CD14-positive monocyte (primary cell): ENCODE measurements at regions not wholly inside any gene's neighbourhood (a gene's known extent, or its start where the extent isn't known, plus 50 kb on each side); places are given as distances from the start of the nearest gene placed in this dataset.

Experiments used
- DNase-seq, 3 donors: peaks; one replicate each; pipeline ENCODE4 v3.0.0-alpha.2; 2011 to 2022
- H2AFZ ChIP-seq: 2 replicates; pipeline ENCODE4 v1.6.0; 2012; ENCODE audit warnings: mild to moderate bottlenecking, low read depth, low read length, inconsistent platforms; ENCODE audit not compliant: insufficient read depth, poor library complexity, severe bottlenecking
- H3K27ac ChIP-seq, 2 donors: 1 replicate in 1 of 2; 2 replicates in 1 of 2; pipeline ENCODE4 v1.5.1; 2012 to 2013; ENCODE audit warnings: low read length in 2 of 2, control low read depth in 1 of 2, inconsistent platforms in 1 of 2, low read depth in 1 of 2, mild to moderate bottlenecking in 1 of 2
- H3K27me3 ChIP-seq, 2 donors: one replicate each; pipeline versions ENCODE4 v1.6.0 to v1.6.1; 2011 to 2013; ENCODE audit warnings: low read length in 2 of 2; ENCODE audit not compliant: control insufficient read depth in 2 of 2, insufficient read depth in 2 of 2
- H3K36me3 ChIP-seq, 2 donors: replicated peaks in 1 of 2; 1 replicate in 1 of 2; 2 replicates in 1 of 2; pipeline versions ENCODE4 v1.5.1 to v1.6.1; 2012 to 2013; ENCODE audit warnings: low read length in 2 of 2, control low read depth in 1 of 2, inconsistent platforms in 1 of 2, mild to moderate bottlenecking in 1 of 2; ENCODE audit not compliant: insufficient read depth in 2 of 2, control insufficient read depth in 1 of 2
- H3K4me1 ChIP-seq, 2 donors: 1 replicate in 1 of 2; 2 replicates in 1 of 2; pipeline versions ENCODE4 v1.5.1 to v1.6.1; 2012 to 2013; ENCODE audit warnings: low read length in 2 of 2, control low read depth in 1 of 2, inconsistent platforms in 1 of 2, mild to moderate bottlenecking in 1 of 2, moderate library complexity in 1 of 2; ENCODE audit not compliant: insufficient read depth in 2 of 2, control insufficient read depth in 1 of 2
- H3K4me2 ChIP-seq: replicated peaks from 2 replicates; pipeline ENCODE3; 2012; ENCODE audit warnings: low read length, moderate library complexity, mild to moderate bottlenecking; ENCODE audit not compliant: poor library complexity, severe bottlenecking; ENCODE audit errors: extremely low read depth
- H3K4me3 ChIP-seq, 3 experiments: fragments of 200-600 bp in 1 of 3; sonication (generic) in 1 of 3; replicated peaks in 1 of 3; 1 replicate in 2 of 3; 2 replicates in 1 of 3; pipeline ENCODE4 v1.5.1; 2011 to 2013; ENCODE audit warnings: low read length in 3 of 3, mild to moderate bottlenecking in 3 of 3, control low read depth in 2 of 3, low read depth in 2 of 3, inconsistent platforms in 1 of 3, moderate library complexity in 1 of 3
- H3K79me2 ChIP-seq: 2 replicates; pipeline ENCODE4 v1.6.0; 2012; ENCODE audit warnings: mild to moderate bottlenecking, control low read depth, inconsistent platforms, low read length, moderate library complexity; ENCODE audit not compliant: insufficient read depth
- H3K9ac ChIP-seq: 2 replicates; pipeline ENCODE4 v1.6.0; 2017; ENCODE audit warnings: low read length, mild to moderate bottlenecking; ENCODE audit not compliant: insufficient read depth, poor library complexity, severe bottlenecking
- H3K9me3 ChIP-seq, 2 donors: replicated peaks in 1 of 2; 1 replicate in 1 of 2; 2 replicates in 1 of 2; pipeline versions ENCODE4 v1.5.1 to v1.6.1; 2012 to 2013; ENCODE audit warnings: low read length in 2 of 2, control low read depth in 1 of 2; ENCODE audit not compliant: control insufficient read depth in 1 of 2, insufficient read depth in 1 of 2
- H4K20me1 ChIP-seq: 2 replicates; pipeline ENCODE4 v1.6.0; 2012; ENCODE audit warnings: mild to moderate bottlenecking, low read length, control low read depth, moderate library complexity; ENCODE audit not compliant: insufficient read depth
- H3K27ac Mint-ChIP-seq, 7 donors: one replicate each; pipeline ENCODE4 v1.8.0; 2020; ENCODE audit warnings: mild to moderate bottlenecking in 7 of 7, mixed read lengths in 7 of 7, moderate library complexity in 6 of 7, inconsistent platforms in 2 of 7
- H3K27me3 Mint-ChIP-seq, 3 donors: one replicate each; pipeline ENCODE4 v1.8.0; 2021 to 2022; ENCODE audit warnings: low read depth in 3 of 3, mild to moderate bottlenecking in 3 of 3, mixed read lengths in 3 of 3, moderate library complexity in 3 of 3, inconsistent platforms in 1 of 3
- H3K36me3 Mint-ChIP-seq, 2 donors: one replicate each; pipeline ENCODE4 v1.8.0; 2020; ENCODE audit warnings: mixed read lengths in 2 of 2, inconsistent platforms in 1 of 2, mild to moderate bottlenecking in 1 of 2
- H3K4me1 Mint-ChIP-seq: one replicate; pipeline ENCODE4 v1.8.0; 2020; ENCODE audit warnings: mild to moderate bottlenecking, mixed read lengths
- H3K4me3 Mint-ChIP-seq, 2 donors: one replicate each; pipeline ENCODE4 v1.8.0; 2020; ENCODE audit warnings: mild to moderate bottlenecking in 2 of 2, mixed read lengths in 2 of 2, moderate library complexity in 1 of 2
- H3K9me3 Mint-ChIP-seq, 7 donors: one replicate each; pipeline ENCODE4 v1.8.0; 2020 to 2022; ENCODE audit warnings: mixed read lengths in 7 of 7, mild to moderate bottlenecking in 6 of 7, moderate library complexity in 6 of 7, inconsistent platforms in 2 of 7
- WGBS: methylation state at CpG from one replicate; pipeline ENCODE4 v1.1.5; 2013; ENCODE audit warnings: missing lambda C conversion rate; ENCODE audit not compliant: insufficient coverage; 5-methylcytosine and 5-hydroxymethylcytosine counted together
- intact Hi-C, 2 donors: fragments of 100-400 bp; cut with micrococcal nuclease; formaldehyde crosslinking; loops; one replicate each; pipeline versions ENCODE4 v1.15.0 to v1.15.1; 2023
- TF ChIP-seq, protein P1 (sequence below): fragments of 200-600 bp; IDR thresholded peaks from one replicate; pipeline ENCODE4 v1.8.0; 2022; ENCODE audit warnings: antibody characterized with exemption, mild to moderate bottlenecking

DNA sequence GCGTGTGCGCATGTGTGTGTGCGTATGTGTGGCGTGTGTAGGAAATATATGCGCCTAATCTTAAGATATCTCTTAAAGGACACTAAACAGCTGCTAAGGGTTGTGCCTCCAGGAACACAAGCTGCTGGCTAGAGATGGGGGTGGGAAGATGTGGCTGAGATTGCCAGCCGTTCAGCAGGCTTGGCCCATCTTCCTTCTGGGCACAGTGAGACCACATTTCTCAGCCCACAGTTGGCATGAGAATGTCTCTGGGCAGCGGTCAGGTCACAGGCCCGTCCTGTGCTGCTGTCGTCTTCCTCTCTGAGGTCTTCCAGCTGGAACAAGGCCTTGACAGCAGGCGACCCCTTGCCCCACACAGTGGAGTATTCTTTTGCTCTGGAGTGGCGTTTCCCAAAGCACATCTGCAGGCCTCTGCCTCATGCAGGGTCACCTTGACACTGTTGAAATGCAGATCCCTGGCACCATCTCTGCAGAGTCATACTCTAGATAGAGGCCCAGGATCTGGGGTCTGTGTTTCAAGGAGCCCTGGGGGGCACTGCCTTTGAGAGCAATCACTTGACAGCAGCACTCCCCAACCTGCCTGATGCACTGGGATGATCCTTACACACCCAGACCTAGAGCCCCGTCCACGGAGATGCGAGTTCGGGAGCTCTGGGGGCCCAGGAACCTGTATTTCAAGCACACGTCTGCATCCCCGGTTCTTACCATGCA is 335.5 kb upstream of the SFSWAP start:
- Histone ChIP-seq H3K4me2 (no peak overlapping the region), H3K27ac (no peak overlapping the region), H2AFZ (no peak overlapping the region), H3K36me3 (no peaks in the 10 kb centered on the region), H3K4me3 (no peak overlapping the region), H3K4me1 (no peaks in the 10 kb centered on the region), H3K79me2 (no peaks in the 10 kb centered on the region), H3K27me3 (no peaks in the 10 kb centered on the region), H3K9ac (no peak overlapping the region), H3K9me3 (no peaks in the 10 kb centered on the region), H4K20me1 (no peaks in the 10 kb centered on the region)
- no peaks in the 10 kb centered on the region for H3K9me3 Mint-ChIP-seq
- WGBS, result 98% methylated on average over 13 of the region's 17 CpGs
- H3K36me3 Mint-ChIP-seq, result no peaks in the 10 kb centered on the region
- no peak overlapping the region for H3K4me3 Mint-ChIP-seq
- TF ChIP-seq, protein P1, sequence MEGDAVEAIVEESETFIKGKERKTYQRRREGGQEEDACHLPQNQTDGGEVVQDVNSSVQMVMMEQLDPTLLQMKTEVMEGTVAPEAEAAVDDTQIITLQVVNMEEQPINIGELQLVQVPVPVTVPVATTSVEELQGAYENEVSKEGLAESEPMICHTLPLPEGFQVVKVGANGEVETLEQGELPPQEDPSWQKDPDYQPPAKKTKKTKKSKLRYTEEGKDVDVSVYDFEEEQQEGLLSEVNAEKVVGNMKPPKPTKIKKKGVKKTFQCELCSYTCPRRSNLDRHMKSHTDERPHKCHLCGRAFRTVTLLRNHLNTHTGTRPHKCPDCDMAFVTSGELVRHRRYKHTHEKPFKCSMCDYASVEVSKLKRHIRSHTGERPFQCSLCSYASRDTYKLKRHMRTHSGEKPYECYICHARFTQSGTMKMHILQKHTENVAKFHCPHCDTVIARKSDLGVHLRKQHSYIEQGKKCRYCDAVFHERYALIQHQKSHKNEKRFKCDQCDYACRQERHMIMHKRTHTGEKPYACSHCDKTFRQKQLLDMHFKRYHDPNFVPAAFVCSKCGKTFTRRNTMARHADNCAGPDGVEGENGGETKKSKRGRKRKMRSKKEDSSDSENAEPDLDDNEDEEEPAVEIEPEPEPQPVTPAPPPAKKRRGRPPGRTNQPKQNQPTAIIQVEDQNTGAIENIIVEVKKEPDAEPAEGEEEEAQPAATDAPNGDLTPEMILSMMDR, result no peak
- no peak for DNase-seq
- intact Hi-C loops, result no loop called here
- no peak overlapping the region for H3K27ac Mint-ChIP-seq
- no peaks in the 10 kb centered on the region for H3K4me1 Mint-ChIP-seq
- H3K27me3 Mint-ChIP-seq, result peaks cover 0 to 7% (median 4%) of the 10 kb centered on the region in 3 donors

DNA sequence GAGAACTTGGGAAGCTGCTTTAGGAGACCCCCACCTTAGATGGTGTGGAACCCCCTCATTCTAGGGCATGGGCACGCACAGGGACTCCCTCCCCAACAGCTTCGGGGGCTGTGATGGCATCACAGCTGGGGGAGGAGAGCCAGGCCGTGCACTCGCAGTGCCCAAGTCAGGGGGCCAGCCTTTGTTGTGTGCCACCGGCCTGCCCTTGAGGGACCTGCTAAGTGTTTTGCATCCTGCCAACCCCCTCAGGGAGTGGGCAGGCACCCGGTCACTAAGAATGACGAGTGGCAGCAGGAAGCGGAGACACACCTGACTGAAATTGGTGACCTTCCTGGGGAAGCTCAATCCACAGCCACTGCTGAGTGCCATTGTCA is 334.9 kb upstream of the SFSWAP start:
- intact Hi-C loops, result no loop called here
- Histone ChIP-seq H3K9ac (no peak overlapping the region), H3K4me1 (no peaks in the 10 kb centered on the region), H3K9me3 (no peaks in the 10 kb centered on the region), H3K79me2 (no peaks in the 10 kb centered on the region), H4K20me1 (no peaks in the 10 kb centered on the region), H3K27me3 (no peaks in the 10 kb centered on the region), H3K27ac (no peak overlapping the region), H2AFZ (no peak overlapping the region), H3K4me3 (no peak overlapping the region), H3K4me2 (no peak overlapping the region), H3K36me3 (no peaks in the 10 kb centered on the region)
- Mint-ChIP-seq H3K4me1 (no peaks in the 10 kb centered on the region), H3K4me3 (no peak overlapping the region), H3K36me3 (no peaks in the 10 kb centered on the region), H3K9me3 (no peaks in the 10 kb centered on the region), H3K27me3 (peaks cover 0 to 10% (median 4%) of the 10 kb centered on the region in 3 donors), H3K27ac (no peak overlapping the region)
- WGBS, result 90% methylated on average over 7 of the region's 8 CpGs
- TF ChIP-seq, protein P1, result no peak
- no peak for DNase-seq
